ENCODE measurements at regions not wholly inside any gene's neighbourhood (a gene's known extent, or its start where the extent isn't known, plus 50 kb on each side); places are given as distances from the start of the nearest gene placed in this dataset.
"Not testable (repeated sequence)": the region's sequence is repeated elsewhere in the genome, so short reads cannot be mapped to it uniquely, and the experiment has no call there.

- Mint-ChIP-seq H3K4me3 (ENCODE audit: unreplicated experiment) (no peak overlapping the region), H3K27ac (ENCODE audit: unreplicated experiment) (no peak overlapping the region), H3K27me3 (ENCODE audit: unreplicated experiment) (peaks cover 2% of the 10 kb centered on the region), H3K36me3 (ENCODE audit: low read depth, unreplicated experiment) (no peaks in the 10 kb centered on the region), H3K4me1 (ENCODE audit: unreplicated experiment) (peaks cover 14% of the 10 kb centered on the region), H3K9me3 (ENCODE audit: unreplicated experiment) (no peaks in the 10 kb centered on the region)
- no peak for DNase-seq (ENCODE audit: low spot score)
- TF ChIP-seq CTCF (IDR thresholded peaks at IDR 0.05; ENCODE audit: unreplicated experiment), result no peak
Observed at GRCh38 chr5:127210042-127210441, 80.6 kb upstream of the MEGF10 start.

GRCh38 chr5:127213231-127213630 is 77.4 kb upstream of the MEGF10 start:
- Mint-ChIP-seq H3K27ac (ENCODE audit: unreplicated experiment) (no peak overlapping the region), H3K4me3 (ENCODE audit: unreplicated experiment) (no peak overlapping the region), H3K9me3 (ENCODE audit: unreplicated experiment) (no peaks in the 10 kb centered on the region), H3K4me1 (ENCODE audit: unreplicated experiment) (no peaks in the 10 kb centered on the region), H3K36me3 (ENCODE audit: low read depth, unreplicated experiment) (no peaks in the 10 kb centered on the region), H3K27me3 (ENCODE audit: unreplicated experiment) (no peaks in the 10 kb centered on the region)
- no peak for TF ChIP-seq CTCF (IDR thresholded peaks at IDR 0.05; ENCODE audit: unreplicated experiment)
- DNase-seq (ENCODE audit: low spot score), result no peak

DNA sequence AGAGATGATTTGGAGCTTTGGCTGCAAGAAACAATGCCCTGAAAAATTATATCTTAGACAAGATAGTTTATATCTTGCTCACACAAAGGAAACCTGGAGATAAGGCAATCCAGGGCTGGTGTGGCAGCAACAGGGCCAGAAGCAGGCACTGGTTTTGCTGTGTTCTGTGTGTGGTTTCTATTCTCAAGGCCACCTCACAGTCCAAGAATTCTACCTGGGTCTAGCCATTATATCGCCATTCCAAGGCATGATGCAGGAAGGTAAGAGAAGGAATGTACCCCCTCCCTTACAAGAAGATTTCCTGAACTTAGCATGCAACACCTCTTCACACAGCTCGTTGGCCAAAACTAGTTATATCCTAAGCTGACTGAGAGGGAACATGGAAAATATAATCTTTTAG is 74.5 kb upstream of the MEGF10 start:
- H3K9me3 Mint-ChIP-seq (ENCODE audit: unreplicated experiment), result no peaks in the 10 kb centered on the region
- no peak for TF ChIP-seq CTCF (IDR thresholded peaks at IDR 0.05; ENCODE audit: unreplicated experiment)
- H3K27me3 Mint-ChIP-seq (ENCODE audit: unreplicated experiment), result no peaks in the 10 kb centered on the region
- H3K27ac Mint-ChIP-seq (ENCODE audit: unreplicated experiment), result no peak overlapping the region
- H3K4me3 Mint-ChIP-seq (ENCODE audit: unreplicated experiment), result no peak overlapping the region
- no peaks in the 10 kb centered on the region for H3K36me3 Mint-ChIP-seq (ENCODE audit: low read depth, unreplicated experiment)
- H3K4me1 Mint-ChIP-seq (ENCODE audit: unreplicated experiment), result no peaks in the 10 kb centered on the region
- DNase-seq (ENCODE audit: low spot score), result no peak

DNA sequence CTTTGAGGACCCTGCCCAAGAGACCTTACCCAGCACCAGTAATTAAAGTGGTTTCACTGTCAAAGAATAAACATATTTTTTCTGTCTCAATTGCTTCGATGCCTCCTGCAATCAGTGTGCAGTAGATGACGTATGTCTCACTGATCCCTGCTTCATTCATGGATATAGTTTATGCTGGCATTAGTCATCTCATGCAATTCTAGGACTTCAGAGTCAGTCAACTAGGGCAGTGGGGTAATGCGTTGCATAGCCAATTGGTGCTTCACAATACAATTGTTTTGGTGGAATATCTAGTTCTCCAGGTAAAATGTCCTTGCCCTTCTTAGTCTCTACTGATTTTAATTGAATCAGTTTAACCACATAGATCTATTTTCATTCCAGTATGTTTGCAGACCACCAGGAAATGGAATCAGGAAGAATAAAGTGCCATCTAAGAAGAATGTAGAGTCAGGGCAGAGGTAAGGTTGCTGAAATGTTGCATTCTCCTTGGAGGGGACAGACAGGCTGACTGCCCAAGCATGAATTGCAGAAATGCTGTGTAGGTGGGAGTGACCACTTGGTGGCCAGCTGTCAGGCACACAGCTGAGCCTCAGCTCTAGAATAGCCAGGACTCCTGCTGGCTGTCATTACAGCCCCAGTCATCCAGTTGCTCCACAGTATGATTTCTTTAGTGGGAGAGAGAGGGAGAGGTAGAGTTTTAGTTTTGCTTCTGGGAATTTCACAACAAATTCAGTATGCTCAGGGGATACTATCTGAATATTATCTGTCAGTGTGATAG is 73.5 kb upstream of the MEGF10 start:
- H3K36me3 Mint-ChIP-seq (ENCODE audit: low read depth, unreplicated experiment), result no peaks in the 10 kb centered on the region
- DNase-seq (ENCODE audit: low spot score), result no peak
- no peak for TF ChIP-seq CTCF (IDR thresholded peaks at IDR 0.05; ENCODE audit: unreplicated experiment)
- no peaks in the 10 kb centered on the region for H3K9me3 Mint-ChIP-seq (ENCODE audit: unreplicated experiment)
- H3K4me3 Mint-ChIP-seq (ENCODE audit: unreplicated experiment), result no peak overlapping the region
- H3K4me1 Mint-ChIP-seq (ENCODE audit: unreplicated experiment), result no peaks in the 10 kb centered on the region
- no peaks in the 10 kb centered on the region for H3K27me3 Mint-ChIP-seq (ENCODE audit: unreplicated experiment)
- H3K27ac Mint-ChIP-seq (ENCODE audit: unreplicated experiment), result no peak overlapping the region

DNA sequence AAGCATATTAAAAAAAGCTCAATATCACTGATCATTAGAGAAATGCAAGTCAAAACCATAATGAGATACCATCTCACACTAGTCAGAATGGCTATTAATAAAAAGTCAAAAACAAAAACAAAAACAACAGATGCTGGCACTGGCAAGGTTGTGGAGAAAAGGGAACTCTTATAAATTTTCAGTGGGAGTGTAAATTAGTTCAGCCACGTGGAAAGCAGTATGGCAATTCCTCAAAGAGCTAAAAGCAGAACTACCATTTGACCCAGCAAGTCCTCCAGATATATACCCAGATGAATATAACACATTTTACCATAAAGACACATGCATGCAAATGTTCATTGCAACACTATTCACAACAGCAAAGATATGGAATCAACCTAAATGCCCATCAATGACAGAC is 68.7 kb upstream of the MEGF10 start:
- not testable (repeated sequence) for H3K4me1 Mint-ChIP-seq (ENCODE audit: unreplicated experiment); H3K27me3 Mint-ChIP-seq (ENCODE audit: unreplicated experiment); H3K4me3 Mint-ChIP-seq (ENCODE audit: unreplicated experiment); H3K9me3 Mint-ChIP-seq (ENCODE audit: unreplicated experiment); H3K27ac Mint-ChIP-seq (ENCODE audit: unreplicated experiment); H3K36me3 Mint-ChIP-seq (ENCODE audit: low read depth, unreplicated experiment); DNase-seq (ENCODE audit: low spot score)

GRCh38 chr5:127222571-127223156 is 67.9 kb upstream of the MEGF10 start:
- H3K4me3 Mint-ChIP-seq (ENCODE audit: unreplicated experiment); DNase-seq (ENCODE audit: low spot score); H3K4me1 Mint-ChIP-seq (ENCODE audit: unreplicated experiment); H3K36me3 Mint-ChIP-seq (ENCODE audit: low read depth, unreplicated experiment); H3K9me3 Mint-ChIP-seq (ENCODE audit: unreplicated experiment); H3K27ac Mint-ChIP-seq (ENCODE audit: unreplicated experiment); H3K27me3 Mint-ChIP-seq (ENCODE audit: unreplicated experiment): not testable (repeated sequence)

Measured in endothelial cell (in vitro differentiated cells).